SW480 (cell line): ENCODE measurements at regions not wholly inside any gene's neighbourhood (a gene's known extent, or its start where the extent isn't known, plus 50 kb on each side); places are given as distances from the start of the nearest gene placed in this dataset.
"Not testable (repeated sequence)": the region's sequence is repeated elsewhere in the genome, so short reads cannot be mapped to it uniquely, and the experiment has no call there.

Source experiments
- DNase-seq: peaks from one replicate; pipeline ENCODE4 v3.0.0-alpha.2; 2016; ENCODE audit warnings: low spot score

GRCh38 chr3:162411556-162411955, 914.9 kb downstream of the OTOL1 start:
- DNase-seq, result not testable (repeated sequence)

GRCh38 chr3:162421721-162422120, 925.1 kb downstream of the OTOL1 start:
- no peak for DNase-seq

- no peak for DNase-seq
These were observed 931.6 kb downstream of the OTOL1 start for GRCh38 chr3:162428192-162428591.

- no peak for DNase-seq
These were observed 939.1 kb downstream of the OTOL1 start for GRCh38 chr3:162435750-162436149.

- DNase-seq, result no peak
These were observed 940.2 kb downstream of the OTOL1 start for GRCh38 chr3:162436826-162437225.

- DNase-seq, result no peak
These were observed 940.9 kb downstream of the OTOL1 start for GRCh38 chr3:162437480-162437879.

GRCh38 chr3:162441716-162442115, 945.1 kb downstream of the OTOL1 start:
- no peak for DNase-seq

GRCh38 chr3:162443376-162443775, 946.8 kb downstream of the OTOL1 start:
- DNase-seq, result no peak

- DNase-seq, result no peak
These were observed 972.2 kb downstream of the OTOL1 start for GRCh38 chr3:162468791-162469190.

- no peak for DNase-seq
These were observed 990.5 kb downstream of the OTOL1 start for GRCh38 chr3:162487138-162487537.

- peak; percentile 12 for DNase-seq
These were observed 993.2 kb downstream of the OTOL1 start for GRCh38 chr3:162489853-162490252.

- DNase-seq, result no peak
These were observed 995.3 kb downstream of the OTOL1 start for GRCh38 chr3:162491952-162492351.

GRCh38 chr3:162492446-162493081, 996.0 kb downstream of the OTOL1 start:
- no peak for DNase-seq

GRCh38 chr3:162498626-162499025, 1002.0 kb downstream of the OTOL1 start:
- no peak for DNase-seq

GRCh38 chr3:162507397-162507796, 1010.8 kb downstream of the OTOL1 start:
- DNase-seq, result no peak

GRCh38 chr3:162512488-162512887, 1015.9 kb downstream of the OTOL1 start:
- no peak for DNase-seq

GRCh38 chr3:162517110-162517509, 1020.5 kb downstream of the OTOL1 start:
- DNase-seq, result no peak

GRCh38 chr3:162521669-162522068, 1025.1 kb downstream of the OTOL1 start:
- no peak for DNase-seq

- no peak for DNase-seq
These were observed 1028.6 kb downstream of the OTOL1 start for GRCh38 chr3:162525066-162525742.

- no peak for DNase-seq
These were observed 1029.2 kb downstream of the OTOL1 start for GRCh38 chr3:162525771-162526170.

- DNase-seq, result no peak
These were observed 1037.8 kb downstream of the OTOL1 start for GRCh38 chr3:162534431-162534830.

- no peak for DNase-seq
These were observed 1041.9 kb downstream of the OTOL1 start for GRCh38 chr3:162538491-162538890.

- DNase-seq, result no peak
These were observed 1042.3 kb downstream of the OTOL1 start for GRCh38 chr3:162538906-162539305.

GRCh38 chr3:162540421-162540820, 1043.8 kb downstream of the OTOL1 start:
- no peak for DNase-seq
